ENCODE measurements at regions not wholly inside any gene's neighbourhood (a gene's known extent, or its start where the extent isn't known, plus 50 kb on each side); places are given as distances from the start of the nearest gene placed in this dataset.

DNA sequence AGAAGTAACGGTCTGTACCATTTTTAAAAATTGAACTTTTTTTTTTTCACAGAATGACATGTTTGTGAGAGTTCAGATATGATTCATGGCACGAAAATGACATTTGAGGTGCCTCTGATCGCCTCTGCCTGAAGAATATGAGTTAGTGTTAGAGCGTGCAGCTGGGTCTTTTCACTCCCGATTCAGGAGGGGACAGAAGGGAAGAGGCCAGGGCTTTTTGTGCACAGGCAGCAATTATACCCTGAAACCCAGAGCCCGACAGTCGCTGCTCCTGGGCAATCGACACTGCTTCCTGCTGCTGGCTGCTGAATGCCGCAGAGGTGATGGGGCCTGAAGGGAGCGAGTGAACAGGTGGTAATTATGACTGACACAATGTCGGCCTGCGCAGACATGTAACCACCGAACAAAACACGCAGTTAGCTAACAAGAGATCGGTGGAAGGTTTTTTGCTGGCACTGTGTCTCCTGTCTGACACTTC, 652.0 kb upstream of the NOX3 start:
- Histone ChIP-seq H3K4me3 (no peak overlapping the region), H3K4me1 (peaks cover 9% of the 10 kb centered on the region), H3K27me3 (no peaks in the 10 kb centered on the region), H3K9me3 (no peaks in the 10 kb centered on the region), H3K27ac (no peak overlapping the region), H3K36me3 (no peaks in the 10 kb centered on the region)
- TF ChIP-seq EP300 (IDR thresholded peaks at IDR 0.05) = no peak
- TF ChIP-seq POLR2AphosphoS5 (IDR thresholded peaks at IDR 0.05) = no peak
- TF ChIP-seq POLR2A (IDR thresholded peaks at IDR 0.05) = no peak
- no peak for TF ChIP-seq CTCF (IDR thresholded peaks at IDR 0.05)
- no peak for DNase-seq (ENCODE audit: low spot score in 2 of 2)
- WGBS = 45% methylated on average over 15 of the region's 15 CpGs

GRCh38 chr6:156102129-156102528, 646.5 kb upstream of the NOX3 start:
- DNase-seq (ENCODE audit: low spot score in 2 of 2) = no peak
- TF ChIP-seq POLR2A (IDR thresholded peaks at IDR 0.05) (no peak), CTCF (IDR thresholded peaks at IDR 0.05) (no peak), EP300 (IDR thresholded peaks at IDR 0.05) (no peak), POLR2AphosphoS5 (IDR thresholded peaks at IDR 0.05) (no peak)
- Histone ChIP-seq H3K9me3 (no peaks in the 10 kb centered on the region), H3K36me3 (no peaks in the 10 kb centered on the region), H3K27ac (no peak overlapping the region), H3K4me1 (no peaks in the 10 kb centered on the region), H3K27me3 (no peaks in the 10 kb centered on the region), H3K4me3 (no peak overlapping the region)
- 88% methylated on average over 3 of the region's 3 CpGs for WGBS

DNA sequence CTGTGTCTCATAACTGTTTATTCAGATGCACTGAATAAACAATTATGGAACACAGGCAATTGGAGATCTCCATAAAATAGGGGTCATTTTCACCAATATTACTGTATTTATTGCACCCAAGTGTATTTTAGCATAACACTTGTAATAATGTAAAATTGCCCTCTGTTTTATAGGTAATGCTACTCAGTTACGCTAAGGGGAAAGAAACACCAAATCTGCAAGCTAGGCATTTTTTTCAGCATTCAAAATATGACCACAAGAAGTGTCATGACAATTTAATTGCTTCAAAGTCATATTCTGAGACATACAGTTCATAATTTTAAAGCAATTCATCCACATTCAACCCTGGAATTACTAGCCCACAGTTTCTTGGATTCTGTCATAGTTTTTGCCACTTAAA, 643.2 kb upstream of the NOX3 start:
- WGBS = 85% methylated on average over 1 of the region's 1 CpG
- no peak overlapping the region for H3K27ac ChIP-seq
- TF ChIP-seq POLR2A (IDR thresholded peaks at IDR 0.05) (no peak), CTCF (IDR thresholded peaks at IDR 0.05) (no peak), EP300 (IDR thresholded peaks at IDR 0.05) (no peak), POLR2AphosphoS5 (IDR thresholded peaks at IDR 0.05) (no peak)
- no peaks in the 10 kb centered on the region for H3K4me1 ChIP-seq
- H3K36me3 ChIP-seq = no peaks in the 10 kb centered on the region
- DNase-seq (ENCODE audit: low spot score in 2 of 2) = no peak
- H3K9me3 ChIP-seq = no peaks in the 10 kb centered on the region
- no peaks in the 10 kb centered on the region for H3K27me3 ChIP-seq
- H3K4me3 ChIP-seq = no peak overlapping the region

- Histone ChIP-seq H3K4me3 (no peak overlapping the region), H3K36me3 (no peaks in the 10 kb centered on the region), H3K27ac (no peak overlapping the region), H3K4me1 (no peaks in the 10 kb centered on the region), H3K9me3 (peaks cover 5% of the 10 kb centered on the region), H3K27me3 (no peaks in the 10 kb centered on the region)
- TF ChIP-seq CTCF (IDR thresholded peaks at IDR 0.05) (no peak), EP300 (IDR thresholded peaks at IDR 0.05) (no peak), POLR2A (IDR thresholded peaks at IDR 0.05) (no peak), POLR2AphosphoS5 (IDR thresholded peaks at IDR 0.05) (no peak)
- no peak for DNase-seq (ENCODE audit: low spot score in 2 of 2)
Observed at GRCh38 chr6:156087487-156087886, 631.8 kb upstream of the NOX3 start.

- no peaks in the 10 kb centered on the region for H3K36me3 ChIP-seq
- H3K4me3 ChIP-seq = no peak overlapping the region
- H3K4me1 ChIP-seq = no peaks in the 10 kb centered on the region
- no peaks in the 10 kb centered on the region for H3K9me3 ChIP-seq
- no peak overlapping the region for H3K27ac ChIP-seq
- no peak for DNase-seq (ENCODE audit: low spot score in 2 of 2)
- no peak for TF ChIP-seq CTCF (IDR thresholded peaks at IDR 0.05)
- no peak for TF ChIP-seq POLR2AphosphoS5 (IDR thresholded peaks at IDR 0.05)
- TF ChIP-seq POLR2A (IDR thresholded peaks at IDR 0.05) = no peak
- no peaks in the 10 kb centered on the region for H3K27me3 ChIP-seq
- 24% methylated on average over 3 of the region's 3 CpGs for WGBS
Observed at GRCh38 chr6:156082012-156082411, 626.4 kb upstream of the NOX3 start.

Measured in suprapubic skin (tissue), 4 donors.